ENCODE measurements at regions not wholly inside any gene's neighbourhood (a gene's known extent, or its start where the extent isn't known, plus 50 kb on each side); places are given as distances from the start of the nearest gene placed in this dataset.

DNA sequence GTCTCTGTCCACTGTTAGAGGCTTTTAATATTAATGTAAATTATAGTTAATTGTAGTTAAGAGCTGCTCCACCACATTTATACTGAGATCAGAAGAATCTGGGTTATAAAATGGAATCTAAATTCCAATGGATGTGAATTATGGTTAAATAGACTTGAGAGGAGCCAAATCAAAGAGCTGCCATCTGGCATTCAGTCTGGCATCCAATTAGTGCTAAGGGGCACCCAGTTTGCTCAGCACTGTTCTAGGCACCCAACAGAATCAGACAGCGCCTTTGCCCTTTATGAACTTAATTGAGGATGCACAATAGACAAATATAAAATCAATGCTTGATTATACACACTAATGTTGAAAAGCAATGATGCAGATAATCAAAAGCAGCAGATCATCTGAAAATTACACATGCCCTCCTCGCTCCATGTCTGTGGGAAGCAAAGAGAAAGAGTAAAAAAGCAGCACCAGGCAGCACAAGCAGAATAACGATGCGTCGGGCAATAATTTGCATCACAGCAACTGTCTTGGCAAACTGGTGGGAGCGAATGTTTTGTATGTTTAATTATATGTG lies 310.1 kb downstream of the BRINP2 start:
- TF ChIP-seq EZH2phosphoT487 (IDR thresholded peaks at IDR 0.05; ENCODE audit: borderline replicate concordance, low read length) = no peak
- TF ChIP-seq, protein P1, sequence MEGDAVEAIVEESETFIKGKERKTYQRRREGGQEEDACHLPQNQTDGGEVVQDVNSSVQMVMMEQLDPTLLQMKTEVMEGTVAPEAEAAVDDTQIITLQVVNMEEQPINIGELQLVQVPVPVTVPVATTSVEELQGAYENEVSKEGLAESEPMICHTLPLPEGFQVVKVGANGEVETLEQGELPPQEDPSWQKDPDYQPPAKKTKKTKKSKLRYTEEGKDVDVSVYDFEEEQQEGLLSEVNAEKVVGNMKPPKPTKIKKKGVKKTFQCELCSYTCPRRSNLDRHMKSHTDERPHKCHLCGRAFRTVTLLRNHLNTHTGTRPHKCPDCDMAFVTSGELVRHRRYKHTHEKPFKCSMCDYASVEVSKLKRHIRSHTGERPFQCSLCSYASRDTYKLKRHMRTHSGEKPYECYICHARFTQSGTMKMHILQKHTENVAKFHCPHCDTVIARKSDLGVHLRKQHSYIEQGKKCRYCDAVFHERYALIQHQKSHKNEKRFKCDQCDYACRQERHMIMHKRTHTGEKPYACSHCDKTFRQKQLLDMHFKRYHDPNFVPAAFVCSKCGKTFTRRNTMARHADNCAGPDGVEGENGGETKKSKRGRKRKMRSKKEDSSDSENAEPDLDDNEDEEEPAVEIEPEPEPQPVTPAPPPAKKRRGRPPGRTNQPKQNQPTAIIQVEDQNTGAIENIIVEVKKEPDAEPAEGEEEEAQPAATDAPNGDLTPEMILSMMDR (conservative IDR thresholded peaks at IDR 0.05; ENCODE audit: low read depth, low read length) = no peak
- TF ChIP-seq EZH2 (IDR thresholded peaks at IDR 0.05; ENCODE audit: low read length, unreplicated experiment) = no peak

Data from PC-3 (cell line).